ENCODE measurements at regions not wholly inside any gene's neighbourhood (a gene's known extent, or its start where the extent isn't known, plus 50 kb on each side); places are given as distances from the start of the nearest gene placed in this dataset.

- TF ChIP-seq, protein P1, sequence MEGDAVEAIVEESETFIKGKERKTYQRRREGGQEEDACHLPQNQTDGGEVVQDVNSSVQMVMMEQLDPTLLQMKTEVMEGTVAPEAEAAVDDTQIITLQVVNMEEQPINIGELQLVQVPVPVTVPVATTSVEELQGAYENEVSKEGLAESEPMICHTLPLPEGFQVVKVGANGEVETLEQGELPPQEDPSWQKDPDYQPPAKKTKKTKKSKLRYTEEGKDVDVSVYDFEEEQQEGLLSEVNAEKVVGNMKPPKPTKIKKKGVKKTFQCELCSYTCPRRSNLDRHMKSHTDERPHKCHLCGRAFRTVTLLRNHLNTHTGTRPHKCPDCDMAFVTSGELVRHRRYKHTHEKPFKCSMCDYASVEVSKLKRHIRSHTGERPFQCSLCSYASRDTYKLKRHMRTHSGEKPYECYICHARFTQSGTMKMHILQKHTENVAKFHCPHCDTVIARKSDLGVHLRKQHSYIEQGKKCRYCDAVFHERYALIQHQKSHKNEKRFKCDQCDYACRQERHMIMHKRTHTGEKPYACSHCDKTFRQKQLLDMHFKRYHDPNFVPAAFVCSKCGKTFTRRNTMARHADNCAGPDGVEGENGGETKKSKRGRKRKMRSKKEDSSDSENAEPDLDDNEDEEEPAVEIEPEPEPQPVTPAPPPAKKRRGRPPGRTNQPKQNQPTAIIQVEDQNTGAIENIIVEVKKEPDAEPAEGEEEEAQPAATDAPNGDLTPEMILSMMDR (IDR thresholded peaks at IDR 0.05; ENCODE audit: extremely low read depth, missing control alignments) = no peak
- no peak for DNase-seq (ENCODE audit: low spot score)
These were observed 726.1 kb upstream of the WWC1 start for GRCh38 chr5:167565189-167565954.

- no peak for DNase-seq (ENCODE audit: low spot score)
- TF ChIP-seq, protein P1 (IDR thresholded peaks at IDR 0.05; ENCODE audit: extremely low read depth, missing control alignments) = no peak
These were observed 721.0 kb upstream of the WWC1 start for GRCh38 chr5:167570431-167570830.

GRCh38 chr5:167571824-167572223 is 719.6 kb upstream of the WWC1 start:
- DNase-seq (ENCODE audit: low spot score) = no peak
- TF ChIP-seq, protein P1 (IDR thresholded peaks at IDR 0.05; ENCODE audit: extremely low read depth, missing control alignments) = no peak

DNA sequence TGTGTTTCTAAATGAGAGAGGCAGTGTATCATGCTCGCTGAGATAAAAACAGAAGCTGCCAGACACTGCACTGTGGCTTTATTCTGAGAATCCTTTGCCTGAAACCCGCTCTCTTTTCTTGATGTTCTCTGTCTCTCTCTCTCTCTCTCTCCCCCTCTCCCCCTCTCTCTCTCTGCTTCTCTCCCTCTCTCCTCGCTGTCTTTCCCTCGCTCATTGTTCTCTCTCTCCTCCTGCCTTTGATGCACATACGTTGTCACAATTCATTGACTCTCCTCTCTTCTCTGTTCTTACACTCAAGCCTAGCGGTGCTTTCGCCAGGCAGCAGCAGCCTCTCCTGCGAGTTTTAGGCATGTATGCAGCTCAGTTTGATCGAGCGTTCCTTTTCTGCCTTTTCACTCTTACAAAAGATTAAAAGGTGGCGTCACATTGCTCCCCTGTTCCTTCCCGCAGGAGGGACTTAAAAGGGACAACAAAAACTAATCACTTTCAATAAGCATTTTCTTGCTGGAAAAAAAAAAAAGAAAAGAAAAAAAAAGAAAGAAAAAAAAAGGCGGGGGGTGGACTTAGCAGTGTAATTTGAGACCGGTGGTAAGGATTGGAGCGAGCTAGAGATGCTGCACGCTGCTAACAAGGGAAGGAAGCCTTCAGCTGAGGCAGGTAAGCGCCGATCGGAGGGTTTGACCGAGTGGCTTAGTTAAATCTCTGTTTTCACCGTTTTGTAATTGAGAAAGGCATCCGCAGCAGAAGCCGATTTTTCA is 717.9 kb upstream of the WWC1 start:
- TF ChIP-seq, protein P1 (IDR thresholded peaks at IDR 0.05; ENCODE audit: extremely low read depth, missing control alignments) = no peak
- DNase-seq (ENCODE audit: low spot score) = no peak

DNA sequence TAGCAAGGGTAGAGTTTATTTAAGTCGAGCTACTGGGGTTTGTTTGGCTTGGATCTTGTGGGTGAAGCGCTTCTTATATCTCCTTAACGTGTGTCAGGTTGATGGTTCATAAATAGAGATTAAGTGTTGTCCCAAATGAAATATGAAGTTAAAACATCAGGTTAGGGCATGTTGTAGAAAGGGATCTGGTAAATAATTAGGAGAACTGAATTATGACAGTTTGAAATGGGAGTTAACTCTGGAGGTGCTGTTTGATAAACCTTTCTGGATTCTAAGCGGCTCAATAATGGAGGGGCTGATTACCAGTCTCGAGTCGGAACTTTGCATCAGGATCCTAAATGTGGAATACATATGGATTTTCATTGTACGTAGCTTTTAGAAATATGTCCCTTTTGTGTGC is 717.0 kb upstream of the WWC1 start:
- no peak for DNase-seq (ENCODE audit: low spot score)
- TF ChIP-seq, protein P1 (IDR thresholded peaks at IDR 0.05; ENCODE audit: extremely low read depth, missing control alignments) = no peak

DNA sequence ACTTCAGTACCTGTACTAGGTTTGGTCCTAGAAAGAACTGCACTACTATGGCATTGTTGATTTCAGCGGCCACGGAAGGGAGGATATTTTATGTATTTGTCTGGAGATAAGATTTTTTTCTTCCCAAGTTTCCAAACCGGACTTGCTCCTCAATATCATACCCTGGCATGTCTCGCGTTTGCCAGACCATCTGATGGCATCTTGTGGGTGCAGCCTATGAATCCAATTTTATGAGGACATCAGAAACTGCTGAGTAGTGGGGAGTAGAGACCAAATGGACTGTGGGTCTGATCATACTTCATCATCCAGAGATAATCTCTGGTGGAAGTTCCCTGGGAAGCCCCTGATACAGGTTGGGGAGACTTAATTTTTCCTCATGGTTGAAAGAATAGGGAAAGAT is 716.1 kb upstream of the WWC1 start:
- TF ChIP-seq, protein P1 (IDR thresholded peaks at IDR 0.05; ENCODE audit: extremely low read depth, missing control alignments) = no peak
- no peak for DNase-seq (ENCODE audit: low spot score)

DNA sequence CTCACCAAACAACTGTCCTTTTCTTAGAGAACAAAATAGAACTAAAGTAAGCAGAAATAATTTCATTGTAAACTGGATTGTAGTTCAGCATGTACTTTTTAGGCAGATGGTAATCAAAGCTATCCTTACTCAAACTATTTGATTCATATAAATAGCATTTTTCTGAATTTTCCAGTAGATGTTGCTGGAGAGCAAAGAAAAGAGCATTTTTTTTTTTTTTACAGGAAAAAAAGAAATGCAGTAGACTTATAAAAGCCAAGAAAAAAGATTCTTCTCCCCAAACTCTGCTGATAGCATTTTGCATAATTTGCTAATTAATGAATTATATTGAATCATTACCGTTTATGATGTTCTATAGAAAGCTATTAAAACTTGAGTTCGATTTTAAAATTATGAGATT is 715.3 kb upstream of the WWC1 start:
- TF ChIP-seq, protein P1 (IDR thresholded peaks at IDR 0.05; ENCODE audit: extremely low read depth, missing control alignments) = no peak
- DNase-seq (ENCODE audit: low spot score) = no peak
